H9 (cell line): ENCODE measurements at regions not wholly inside any gene's neighbourhood (a gene's known extent, or its start where the extent isn't known, plus 50 kb on each side); places are given as distances from the start of the nearest gene placed in this dataset.

Experiments
- DNase-seq: peaks from one replicate; pipeline ENCODE4 v3.0.0-alpha.2; 2017
- H2AFZ ChIP-seq: one replicate; pipeline ENCODE4 v1.6.1; 2013; ENCODE audit warnings: mild to moderate bottlenecking, low read length, control low read depth, moderate library complexity
- H2AK5ac ChIP-seq: 2 replicates; pipeline ENCODE4 v1.6.1; 2013; ENCODE audit warnings: low read length, control low read depth, mixed read lengths; ENCODE audit not compliant: insufficient read length
- H2BK120ac ChIP-seq: one replicate; pipeline ENCODE4 v1.6.1; 2013; ENCODE audit warnings: low read depth, mild to moderate bottlenecking, low read length, control low read depth, inconsistent platforms; ENCODE audit not compliant: poor library complexity, severe bottlenecking
- H2BK12ac ChIP-seq: 2 replicates; pipeline ENCODE4 v1.6.1; 2013; ENCODE audit warnings: low read length, control low read depth, mixed read lengths, low read depth; ENCODE audit not compliant: insufficient read length
- H2BK15ac ChIP-seq: 2 replicates; pipeline ENCODE4 v1.6.1; 2013; ENCODE audit warnings: low read depth, low read length, control low read depth
- H2BK20ac ChIP-seq: one replicate; pipeline ENCODE4 v1.6.1; 2013; ENCODE audit warnings: low read depth, mild to moderate bottlenecking, low read length, control low read depth, inconsistent platforms; ENCODE audit not compliant: poor library complexity, severe bottlenecking
- H2BK5ac ChIP-seq: 2 replicates; pipeline ENCODE4 v1.6.1; 2013; ENCODE audit warnings: low read length, control low read depth, mixed read lengths; ENCODE audit not compliant: insufficient read length
- H3K14ac ChIP-seq: 2 replicates; pipeline ENCODE4 v1.6.1; 2013; ENCODE audit warnings: low read length, control low read depth; ENCODE audit not compliant: insufficient read depth
- H3K18ac ChIP-seq: 2 replicates; pipeline ENCODE4 v1.6.1; 2013; ENCODE audit warnings: low read depth, mild to moderate bottlenecking, mixed read lengths, low read length, control low read depth; ENCODE audit not compliant: insufficient read length
- H3K23ac ChIP-seq: 2 replicates; pipeline ENCODE4 v1.6.1; 2013; ENCODE audit warnings: low read length, control low read depth, mixed read lengths, low read depth; ENCODE audit not compliant: insufficient read length
- H3K23me2 ChIP-seq: 2 replicates; pipeline ENCODE4 v1.6.1; 2013; ENCODE audit warnings: low read depth, mild to moderate bottlenecking, mixed read lengths, low read length, control low read depth; ENCODE audit not compliant: insufficient read length, poor library complexity, severe bottlenecking
- H3K27ac ChIP-seq: 2 replicates; pipeline ENCODE4 v1.5.1; 2013; ENCODE audit warnings: low read length, control low read depth, mixed read lengths, low read depth; ENCODE audit not compliant: insufficient read length
- H3K27me3 ChIP-seq: 2 replicates; pipeline ENCODE4 v1.6.1; 2013; ENCODE audit warnings: low read length, control low read depth, inconsistent platforms; ENCODE audit not compliant: insufficient read depth
- H3K4ac ChIP-seq: 2 replicates; pipeline ENCODE4 v1.6.1; 2013; ENCODE audit warnings: low read depth, mild to moderate bottlenecking, control low read depth, inconsistent platforms, low read length, moderate library complexity
- H3K4me1 ChIP-seq: 2 replicates; pipeline ENCODE4 v1.6.1; 2013; ENCODE audit warnings: low read length, control low read depth, inconsistent platforms; ENCODE audit not compliant: insufficient read depth
- H3K4me2 ChIP-seq: 2 replicates; pipeline ENCODE4 v1.6.1; 2013; ENCODE audit warnings: low read length, control low read depth, mixed read lengths; ENCODE audit not compliant: insufficient read length, insufficient read depth
- H3K56ac ChIP-seq: 2 replicates; pipeline ENCODE4 v1.6.1; 2013; ENCODE audit warnings: low read depth, mild to moderate bottlenecking, mixed read lengths, low read length, control low read depth; ENCODE audit not compliant: insufficient read length
- H3K79me1 ChIP-seq: 2 replicates; pipeline ENCODE4 v1.6.1; 2013; ENCODE audit warnings: low read depth, mild to moderate bottlenecking, moderate library complexity, low read length, control low read depth, inconsistent platforms; ENCODE audit not compliant: insufficient read depth, poor library complexity, severe bottlenecking
- H3K79me2 ChIP-seq: 2 replicates; pipeline ENCODE4 v1.6.1; 2013; ENCODE audit warnings: low read length, control low read depth, inconsistent platforms; ENCODE audit not compliant: insufficient read depth
- H3K9ac ChIP-seq: 2 replicates; pipeline ENCODE4 v1.6.1; 2013; ENCODE audit warnings: low read length, control low read depth, mixed read lengths; ENCODE audit not compliant: insufficient read length; ENCODE audit errors: extremely low read depth
- H3K9me3 ChIP-seq: one replicate; pipeline ENCODE4 v1.6.1; 2013; ENCODE audit warnings: low read depth, low read length, inconsistent platforms; ENCODE audit not compliant: control insufficient read depth
- H3T11ph ChIP-seq: one replicate; pipeline ENCODE4 v1.6.1; 2013; ENCODE audit warnings: mild to moderate bottlenecking, low read length, control low read depth, inconsistent platforms
- H4K20me1 ChIP-seq: one replicate; pipeline ENCODE4 v1.6.1; 2013; ENCODE audit not compliant: control insufficient read depth, insufficient read length, insufficient read depth
- H4K5ac ChIP-seq: 2 replicates; pipeline ENCODE4 v1.6.1; 2013; ENCODE audit warnings: low read depth, mild to moderate bottlenecking, mixed read lengths, low read length, control low read depth; ENCODE audit not compliant: insufficient read length
- H4K8ac ChIP-seq: replicated peaks from 2 replicates; pipeline ENCODE4 v1.6.1; 2013; ENCODE audit warnings: low read length, control low read depth, mixed read lengths, low read depth; ENCODE audit not compliant: insufficient read length
- H4K91ac ChIP-seq: 2 replicates; pipeline ENCODE4 v1.6.1; 2013; ENCODE audit warnings: low read depth, mild to moderate bottlenecking, moderate library complexity, mixed read lengths, low read length, control low read depth; ENCODE audit not compliant: insufficient read length
- H3K27ac Mint-ChIP-seq, 3 experiments: 2 replicates in 2 of 3; 3 replicates in 1 of 3; pipeline ENCODE4 v1.8.0; 2020 to 2021; ENCODE audit warnings: mixed read lengths in 3 of 3, mild to moderate bottlenecking in 1 of 3, moderate library complexity in 1 of 3
- H3K27me3 Mint-ChIP-seq: 2 replicates; pipeline ENCODE4 v1.8.0; 2021; ENCODE audit warnings: low read depth, mild to moderate bottlenecking, moderate library complexity, mixed read lengths
- H3K36me3 Mint-ChIP-seq, 3 experiments: 2 replicates in 2 of 3; 3 replicates in 1 of 3; pipeline ENCODE4 v1.8.0; 2020 to 2021; ENCODE audit warnings: low read depth in 3 of 3, mixed read lengths in 3 of 3; ENCODE audit not compliant: insufficient read depth in 1 of 3
- H3K4me1 Mint-ChIP-seq, 2 experiments: 2 replicates each; pipeline ENCODE4 v1.8.0; 2020; ENCODE audit warnings: mixed read lengths in 2 of 2
- H3K4me3 Mint-ChIP-seq, 2 experiments: 2 replicates in 1 of 2; 3 replicates in 1 of 2; pipeline ENCODE4 v1.8.0; 2020 to 2021; ENCODE audit warnings: mild to moderate bottlenecking in 2 of 2, mixed read lengths in 2 of 2, moderate library complexity in 1 of 2
- H3K9me3 Mint-ChIP-seq, 2 experiments: 2 replicates in 1 of 2; 3 replicates in 1 of 2; pipeline ENCODE4 v1.8.0; 2020; ENCODE audit warnings: mild to moderate bottlenecking in 2 of 2, mixed read lengths in 2 of 2, moderate library complexity in 1 of 2
- WGBS: extraction: QIAGEN DNeasy Blood & Tissue Kit; methylation state at CpG from one replicate; pipeline ENCODE4 v1.1.7; 2013; ENCODE audit warnings: missing lambda C conversion rate, low lambda C conversion rate, mixed read lengths; ENCODE audit not compliant: insufficient read length; ENCODE audit errors: extremely low coverage; 5-methylcytosine and 5-hydroxymethylcytosine counted together
- TF ChIP-seq, protein P1 (sequence below): fragments of 200-600 bp; sonication (generic); conservative IDR thresholded peaks from 3 replicates; pipeline ENCODE4 v1.8.0; 2021; ENCODE audit warnings: antibody characterized with exemption, mild to moderate bottlenecking

- Mint-ChIP-seq H3K9me3 (peaks cover 8 to 17% of the 10 kb centered on the region in 2 experiments), H3K36me3 (peaks cover 2 to 14% (median 7%) of the 10 kb centered on the region in 3 experiments; a peak in 6 of 7 replicates), H3K27ac (no peak overlapping the region), H3K27me3 (peaks cover 7% of the 10 kb centered on the region), H3K4me3 (no peak overlapping the region), H3K4me1 (peaks cover 5 to 13% of the 10 kb centered on the region in 2 experiments; a peak in 3 of 4 replicates)
- Histone ChIP-seq H2BK12ac (no peak overlapping the region), H3K56ac (no peak overlapping the region), H2BK120ac (no peak overlapping the region), H2BK20ac (no peak overlapping the region), H4K8ac (no peak overlapping the region), H3K4me1 (no peaks in the 10 kb centered on the region), H3K18ac (no peak overlapping the region), H3T11ph (no peak overlapping the region), H3K23me2 (no peaks in the 10 kb centered on the region), H4K91ac (no peak overlapping the region), H2BK15ac (no peak overlapping the region), H2AK5ac (no peak overlapping the region), H3K79me2 (no peaks in the 10 kb centered on the region), H2BK5ac (no peak overlapping the region), H3K79me1 (no peaks in the 10 kb centered on the region), H4K20me1 (no peaks in the 10 kb centered on the region), H4K5ac (no peak overlapping the region), H3K23ac (no peak overlapping the region), H3K9ac (no peak overlapping the region), H3K27ac (no peak overlapping the region), H3K4me2 (no peak overlapping the region), H3K27me3 (no peaks in the 10 kb centered on the region; the same call in 1 of the 2 replicates), H3K9me3 (no peaks in the 10 kb centered on the region), H3K14ac (no peak overlapping the region), H3K4ac (no peak overlapping the region), H2AFZ (no peak overlapping the region)
- no peak for DNase-seq
- WGBS = no CpG with 5 or more reads among the region's 11 CpGs
- TF ChIP-seq, protein P1, sequence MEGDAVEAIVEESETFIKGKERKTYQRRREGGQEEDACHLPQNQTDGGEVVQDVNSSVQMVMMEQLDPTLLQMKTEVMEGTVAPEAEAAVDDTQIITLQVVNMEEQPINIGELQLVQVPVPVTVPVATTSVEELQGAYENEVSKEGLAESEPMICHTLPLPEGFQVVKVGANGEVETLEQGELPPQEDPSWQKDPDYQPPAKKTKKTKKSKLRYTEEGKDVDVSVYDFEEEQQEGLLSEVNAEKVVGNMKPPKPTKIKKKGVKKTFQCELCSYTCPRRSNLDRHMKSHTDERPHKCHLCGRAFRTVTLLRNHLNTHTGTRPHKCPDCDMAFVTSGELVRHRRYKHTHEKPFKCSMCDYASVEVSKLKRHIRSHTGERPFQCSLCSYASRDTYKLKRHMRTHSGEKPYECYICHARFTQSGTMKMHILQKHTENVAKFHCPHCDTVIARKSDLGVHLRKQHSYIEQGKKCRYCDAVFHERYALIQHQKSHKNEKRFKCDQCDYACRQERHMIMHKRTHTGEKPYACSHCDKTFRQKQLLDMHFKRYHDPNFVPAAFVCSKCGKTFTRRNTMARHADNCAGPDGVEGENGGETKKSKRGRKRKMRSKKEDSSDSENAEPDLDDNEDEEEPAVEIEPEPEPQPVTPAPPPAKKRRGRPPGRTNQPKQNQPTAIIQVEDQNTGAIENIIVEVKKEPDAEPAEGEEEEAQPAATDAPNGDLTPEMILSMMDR = no peak
Observed at GRCh38 chr5:2999926-3000325, 248.4 kb upstream of the IRX2 start.
